Duodenal mucosa (tissue), 2 donors: ENCODE measurements at regions not wholly inside any gene's neighbourhood (a gene's known extent, or its start where the extent isn't known, plus 50 kb on each side); places are given as distances from the start of the nearest gene placed in this dataset.
"Not testable (repeated sequence)": the region's sequence is repeated elsewhere in the genome, so short reads cannot be mapped to it uniquely, and the experiment has no call there.

Source experiments
- H3K27ac ChIP-seq: one replicate; pipeline ENCODE4 v1.7.0; 2013; ENCODE audit warnings: low read depth, low read length
- H3K27me3 ChIP-seq, 2 donors: one replicate each; pipeline ENCODE4 v1.7.0; 2013; ENCODE audit warnings: low read length in 2 of 2, control low read depth in 1 of 2; ENCODE audit not compliant: insufficient read depth in 2 of 2, control insufficient read depth in 1 of 2
- H3K36me3 ChIP-seq, 2 donors: one replicate each; pipeline ENCODE4 v1.7.0; 2013; ENCODE audit warnings: low read length in 2 of 2, control low read depth in 1 of 2; ENCODE audit not compliant: insufficient read depth in 2 of 2, control insufficient read depth in 1 of 2
- H3K4me1 ChIP-seq, 2 donors: one replicate each; pipeline ENCODE4 v1.7.0; 2013; ENCODE audit warnings: low read length in 2 of 2, control low read depth in 1 of 2; ENCODE audit not compliant: insufficient read depth in 2 of 2, control insufficient read depth in 1 of 2
- H3K4me3 ChIP-seq, 2 donors: one replicate each; pipeline ENCODE4 v1.7.0; 2013; ENCODE audit warnings: low read length in 2 of 2, low read depth in 1 of 2
- H3K9ac ChIP-seq, 2 donors: one replicate each; pipeline ENCODE4 v1.7.0; 2013; ENCODE audit warnings: low read length in 2 of 2, low read depth in 1 of 2
- H3K9me3 ChIP-seq, 2 donors: one replicate each; pipeline ENCODE4 v1.7.0; 2013; ENCODE audit warnings: low read length in 2 of 2, control low read depth in 1 of 2; ENCODE audit not compliant: control insufficient read depth in 1 of 2

GRCh38 chr1:228668553-228669241, 66.6 kb upstream of the RHOU start:
- H3K9me3 ChIP-seq = no peaks in the 10 kb centered on the region
- H3K4me1 ChIP-seq = peaks cover 17 to 21% of the 10 kb centered on the region in 2 donors
- no peak overlapping the region for H3K4me3 ChIP-seq
- no peaks in the 10 kb centered on the region for H3K27me3 ChIP-seq
- no peak overlapping the region for H3K27ac ChIP-seq
- no peaks in the 10 kb centered on the region for H3K36me3 ChIP-seq
- no peak overlapping the region for H3K9ac ChIP-seq

- no peak overlapping the region for H3K4me3 ChIP-seq
- H3K27ac ChIP-seq = no peak overlapping the region
- H3K9ac ChIP-seq = no peak overlapping the region
- no peaks in the 10 kb centered on the region for H3K36me3 ChIP-seq
- no peaks in the 10 kb centered on the region for H3K27me3 ChIP-seq
- H3K9me3 ChIP-seq = no peaks in the 10 kb centered on the region
- H3K4me1 ChIP-seq = peaks cover 17 to 21% of the 10 kb centered on the region in 2 donors
Observed at GRCh38 chr1:228669242-228669585, 66.1 kb upstream of the RHOU start.

- H3K9me3 ChIP-seq, H3K9ac ChIP-seq, H3K36me3 ChIP-seq, H3K27ac ChIP-seq, H3K27me3 ChIP-seq, H3K4me3 ChIP-seq, H3K4me1 ChIP-seq: not testable (repeated sequence)
Observed at GRCh38 chr1:228681076-228681565, 54.2 kb upstream of the RHOU start.

- Histone ChIP-seq H3K4me3 (no peak overlapping the region), H3K9me3 (no peaks in the 10 kb centered on the region), H3K27ac (no peak overlapping the region), H3K36me3 (no peaks in the 10 kb centered on the region), H3K4me1 (no peaks in the 10 kb centered on the region), H3K27me3 (no peaks in the 10 kb centered on the region), H3K9ac (no peak overlapping the region)
Observed at GRCh38 chr1:228683428-228683827, 51.9 kb upstream of the RHOU start.

GRCh38 chr1:228684607-228685006, 50.7 kb upstream of the RHOU start:
- no peaks in the 10 kb centered on the region for H3K27me3 ChIP-seq
- no peak overlapping the region for H3K4me3 ChIP-seq
- no peaks in the 10 kb centered on the region for H3K4me1 ChIP-seq
- H3K9me3 ChIP-seq = no peaks in the 10 kb centered on the region
- H3K27ac ChIP-seq = no peak overlapping the region
- H3K9ac ChIP-seq = no peak overlapping the region
- H3K36me3 ChIP-seq = no peaks in the 10 kb centered on the region

GRCh38 chr1:228685081-228685660, 50.1 kb upstream of the RHOU start:
- Histone ChIP-seq H3K9ac (no peak overlapping the region), H3K27ac (no peak overlapping the region)

More at GRCh38 chr1:228685081-228685660, 50.1 kb upstream of the RHOU start:
- H3K4me3 ChIP-seq = no peak overlapping the region
- no peaks in the 10 kb centered on the region for H3K36me3 ChIP-seq
- no peaks in the 10 kb centered on the region for H3K27me3 ChIP-seq
- no peaks in the 10 kb centered on the region for H3K9me3 ChIP-seq
- H3K4me1 ChIP-seq = no peaks in the 10 kb centered on the region
